Thyroid gland (tissue), 4 donors: ENCODE measurements at regions not wholly inside any gene's neighbourhood (a gene's known extent, or its start where the extent isn't known, plus 50 kb on each side); places are given as distances from the start of the nearest gene placed in this dataset.

ENCODE experiments used
- DNase-seq, 2 donors: peaks; one replicate each; pipeline ENCODE4 v3.0.0-alpha.2; 2019
- H3K27ac ChIP-seq, 3 donors: fragments of 200-600 bp; sonication (generic); 1 replicate in 2 of 3; 2 replicates in 1 of 3; pipeline ENCODE4 v1.5.1; 2016 to 2019; ENCODE audit warnings: mild to moderate bottlenecking in 1 of 3, moderate library complexity in 1 of 3
- H3K27me3 ChIP-seq: fragments of 200-600 bp; sonication (generic); one replicate; pipeline ENCODE4 v1.5.1; 2019
- H3K36me3 ChIP-seq, 2 donors: fragments of 200-600 bp; sonication (generic); one replicate each; pipeline ENCODE4 v1.5.1; 2016 to 2019
- H3K4me1 ChIP-seq, 2 donors: fragments of 200-600 bp; sonication (generic); one replicate each; pipeline ENCODE4 v1.5.1; 2017 to 2019
- H3K4me3 ChIP-seq, 3 donors: fragments of 200-600 bp; sonication (generic); replicated peaks in 1 of 3; 1 replicate in 2 of 3; 2 replicates in 1 of 3; pipeline ENCODE4 v1.5.1; 2016; ENCODE audit warnings: mild to moderate bottlenecking in 1 of 3
- H3K9me3 ChIP-seq: fragments of 200-600 bp; sonication (generic); one replicate; pipeline ENCODE4 v1.5.1; 2017
- CTCF ChIP-seq, 6 experiments: fragments of 200-600 bp in 3 of 6; fragments of 450-650 bp in 3 of 6; sonication (generic) in 3 of 6; IDR thresholded peaks; one replicate each; pipeline ENCODE4 v1.5.1; 2016 to 2019; ENCODE audit warnings: antibody characterized with exemption in 6 of 6, mild to moderate bottlenecking in 2 of 6, inconsistent platforms in 1 of 6, moderate library complexity in 1 of 6
- POLR2A ChIP-seq, 2 donors: fragments of 450-650 bp; IDR thresholded peaks; one replicate each; pipeline ENCODE4 v1.6.1; 2017; ENCODE audit warnings: antibody characterized with exemption in 2 of 2, mild to moderate bottlenecking in 2 of 2, moderate library complexity in 1 of 2
- WGBS, 2 donors: methylation state at CpG; one replicate each; pipeline ENCODE4 v1.1.5; 2017; 5-methylcytosine and 5-hydroxymethylcytosine counted together
- intact Hi-C: fragments of 100-400 bp; cut with DNase I; formaldehyde crosslinking; loops from one replicate; pipeline ENCODE4 v1.15.1; 2023

- Histone ChIP-seq H3K27me3 (no peaks in the 10 kb centered on the region), H3K4me1 (no peaks in the 10 kb centered on the region), H3K4me3 (no peak overlapping the region), H3K9me3 (no peaks in the 10 kb centered on the region), H3K27ac (no peak overlapping the region), H3K36me3 (no peaks in the 10 kb centered on the region)
- no peak for DNase-seq
- intact Hi-C loops = no loop called here
- WGBS, 2 donors = 82 to 89% methylated on average over 2 of the region's 2 CpGs
- no peak for TF ChIP-seq POLR2A (IDR thresholded peaks at IDR 0.05)
- TF ChIP-seq CTCF (IDR thresholded peaks at IDR 0.05) = no peak
Measured at GRCh38 chr7:17632384-17632783, 307.9 kb downstream of the SNX13 start.

GRCh38 chr7:17633067-17633466, 307.2 kb downstream of the SNX13 start:
- no peak overlapping the region for H3K27ac ChIP-seq
- TF ChIP-seq CTCF (IDR thresholded peaks at IDR 0.05) = no peak
- no peak for TF ChIP-seq POLR2A (IDR thresholded peaks at IDR 0.05)
- 82 to 89% methylated on average over 1 of the region's 1 CpG for WGBS, 2 donors

GRCh38 chr7:17638727-17639126, 301.6 kb downstream of the SNX13 start:
- no peaks in the 10 kb centered on the region for H3K4me1 ChIP-seq
- no peak for DNase-seq
- no peaks in the 10 kb centered on the region for H3K27me3 ChIP-seq
- TF ChIP-seq CTCF (IDR thresholded peaks at IDR 0.05) = no peak
- TF ChIP-seq POLR2A (IDR thresholded peaks at IDR 0.05) = no peak
- intact Hi-C loops = no loop called here
- 96 to 97% methylated on average over 1 of the region's 1 CpG for WGBS, 2 donors
- no peaks in the 10 kb centered on the region for H3K9me3 ChIP-seq
- no peak overlapping the region for H3K27ac ChIP-seq
- H3K36me3 ChIP-seq = no peaks in the 10 kb centered on the region
- H3K4me3 ChIP-seq = no peak overlapping the region

More at GRCh38 chr7:17633067-17633466, 307.2 kb downstream of the SNX13 start:
- intact Hi-C loops = no loop called here
- no peaks in the 10 kb centered on the region for H3K9me3 ChIP-seq
- no peak for DNase-seq
- H3K36me3 ChIP-seq = no peaks in the 10 kb centered on the region
- H3K4me1 ChIP-seq = no peaks in the 10 kb centered on the region
- H3K4me3 ChIP-seq = no peak overlapping the region
- H3K27me3 ChIP-seq = no peaks in the 10 kb centered on the region

GRCh38 chr7:17640730-17641377, 299.4 kb downstream of the SNX13 start:
- peak; percentile 17 to 23 for DNase-seq
- intact Hi-C loops = no loop called here
- WGBS, 2 donors = 65 to 69% methylated on average over 4 of the region's 4 CpGs

More at GRCh38 chr7:17640730-17641377, 299.4 kb downstream of the SNX13 start:
- peak; percentile 30 to 72 (median 54) for TF ChIP-seq CTCF (IDR thresholded peaks at IDR 0.05)
- no peak for TF ChIP-seq POLR2A (IDR thresholded peaks at IDR 0.05)
- Histone ChIP-seq H3K27ac (no peak overlapping the region), H3K4me3 (no peak overlapping the region), H3K9me3 (no peaks in the 10 kb centered on the region), H3K36me3 (no peaks in the 10 kb centered on the region), H3K4me1 (no peaks in the 10 kb centered on the region), H3K27me3 (no peaks in the 10 kb centered on the region)
